ENCODE measurements at regions not wholly inside any gene's neighbourhood (a gene's known extent, or its start where the extent isn't known, plus 50 kb on each side); places are given as distances from the start of the nearest gene placed in this dataset.

- H3K4me3 ChIP-seq (ENCODE audit: low read depth, low read length) = no peak overlapping the region
- peaks cover 3% of the 10 kb centered on the region for H3K27me3 ChIP-seq (ENCODE audit: control insufficient read depth, insufficient read depth, low read length)
- H3K9ac ChIP-seq (ENCODE audit: low read depth, low read length) = no peak overlapping the region
- no peaks in the 10 kb centered on the region for H3K36me3 ChIP-seq (ENCODE audit: control insufficient read depth, insufficient read depth, low read length)
- H3K9me3 ChIP-seq (ENCODE audit: control insufficient read depth, insufficient read depth, low read length) = no peaks in the 10 kb centered on the region
- H3K4me1 ChIP-seq (ENCODE audit: control insufficient read depth, insufficient read depth, low read length) = no peaks in the 10 kb centered on the region
These were observed 54.0 kb upstream of the ADRA1D start for GRCh38 chr20:4303136-4303535.

- H3K9me3 ChIP-seq (ENCODE audit: control insufficient read depth, insufficient read depth, low read length) = no peaks in the 10 kb centered on the region
- H3K4me3 ChIP-seq (ENCODE audit: low read depth, low read length) = no peak overlapping the region
- no peaks in the 10 kb centered on the region for H3K4me1 ChIP-seq (ENCODE audit: control insufficient read depth, insufficient read depth, low read length)
- peaks cover 3% of the 10 kb centered on the region for H3K27me3 ChIP-seq (ENCODE audit: control insufficient read depth, insufficient read depth, low read length)
- H3K36me3 ChIP-seq (ENCODE audit: control insufficient read depth, insufficient read depth, low read length) = no peaks in the 10 kb centered on the region
- H3K9ac ChIP-seq (ENCODE audit: low read depth, low read length) = no peak overlapping the region
These were observed 51.8 kb upstream of the ADRA1D start for GRCh38 chr20:4300921-4301320.

GRCh38 chr20:4300401-4300800, 51.3 kb upstream of the ADRA1D start:
- peaks cover 3% of the 10 kb centered on the region for H3K27me3 ChIP-seq (ENCODE audit: control insufficient read depth, insufficient read depth, low read length)
- no peaks in the 10 kb centered on the region for H3K4me1 ChIP-seq (ENCODE audit: control insufficient read depth, insufficient read depth, low read length)
- no peak overlapping the region for H3K4me3 ChIP-seq (ENCODE audit: low read depth, low read length)
- H3K9ac ChIP-seq (ENCODE audit: low read depth, low read length) = no peak overlapping the region
- H3K36me3 ChIP-seq (ENCODE audit: control insufficient read depth, insufficient read depth, low read length) = no peaks in the 10 kb centered on the region
- no peaks in the 10 kb centered on the region for H3K9me3 ChIP-seq (ENCODE audit: control insufficient read depth, insufficient read depth, low read length)

- Histone ChIP-seq H3K36me3 (ENCODE audit: control insufficient read depth, insufficient read depth, low read length) (no peaks in the 10 kb centered on the region), H3K27me3 (ENCODE audit: control insufficient read depth, insufficient read depth, low read length) (peaks cover 3% of the 10 kb centered on the region), H3K4me3 (ENCODE audit: low read depth, low read length) (no peak overlapping the region), H3K4me1 (ENCODE audit: control insufficient read depth, insufficient read depth, low read length) (no peaks in the 10 kb centered on the region), H3K9me3 (ENCODE audit: control insufficient read depth, insufficient read depth, low read length) (no peaks in the 10 kb centered on the region), H3K9ac (ENCODE audit: low read depth, low read length) (no peak overlapping the region)
These were observed 50.7 kb upstream of the ADRA1D start for GRCh38 chr20:4299773-4300172.

- Histone ChIP-seq H3K9me3 (ENCODE audit: control insufficient read depth, insufficient read depth, low read length) (no peaks in the 10 kb centered on the region), H3K27me3 (ENCODE audit: control insufficient read depth, insufficient read depth, low read length) (peaks cover 3% of the 10 kb centered on the region), H3K36me3 (ENCODE audit: control insufficient read depth, insufficient read depth, low read length) (no peaks in the 10 kb centered on the region), H3K9ac (ENCODE audit: low read depth, low read length) (no peak overlapping the region), H3K4me3 (ENCODE audit: low read depth, low read length) (no peak overlapping the region), H3K4me1 (ENCODE audit: control insufficient read depth, insufficient read depth, low read length) (no peaks in the 10 kb centered on the region)
These were observed 50.1 kb upstream of the ADRA1D start for GRCh38 chr20:4299216-4299615.

All from iPS-15b (cell line).